DND-41 (cell line): ENCODE measurements at regions not wholly inside any gene's neighbourhood (a gene's known extent, or its start where the extent isn't known, plus 50 kb on each side); places are given as distances from the start of the nearest gene placed in this dataset.

Source experiments
- ATAC-seq: fragments of 200-7000 bp; cut with Tn5 transposase; 3 replicates; pipeline ENCODE4 v1.9.1; 2021; ENCODE audit warnings: low read depth; ENCODE audit not compliant: insufficient read depth
- DNase-seq: peaks from one replicate; pipeline ENCODE4 v3.0.0-alpha.2; 2020
- H2AFZ ChIP-seq: 2 replicates; pipeline ENCODE4 v1.6.0; 2012; ENCODE audit warnings: low read depth, low read length
- H3K27ac ChIP-seq: 2 replicates; pipeline ENCODE4 v1.5.1; 2012; ENCODE audit warnings: low read length, inconsistent platforms
- H3K27me3 ChIP-seq: fragments of 200-600 bp; sonication (generic); 2 replicates; pipeline ENCODE4 v1.6.0; 2012; ENCODE audit warnings: low read length, mild to moderate bottlenecking, inconsistent platforms; ENCODE audit not compliant: insufficient read depth, poor library complexity
- H3K36me3 ChIP-seq: 2 replicates; pipeline ENCODE4 v1.5.1; 2012; ENCODE audit warnings: low read length, inconsistent platforms; ENCODE audit not compliant: insufficient read depth
- H3K4me1 ChIP-seq: 2 replicates; pipeline ENCODE4 v1.5.1; 2012; ENCODE audit warnings: mild to moderate bottlenecking, low read length; ENCODE audit not compliant: insufficient read depth
- H3K4me2 ChIP-seq: 2 replicates; pipeline ENCODE4 v1.6.0; 2012; ENCODE audit warnings: mild to moderate bottlenecking, moderate library complexity, low read length, inconsistent platforms; ENCODE audit not compliant: insufficient read depth
- H3K4me3 ChIP-seq, 2 experiments: fragments of 200-600 bp in 1 of 2; shearing (Covaris generic) in 1 of 2; 2 replicates each; pipeline ENCODE4 v1.5.1; 2012 to 2016; ENCODE audit warnings: inconsistent platforms in 2 of 2, low read length in 2 of 2, mild to moderate bottlenecking in 2 of 2, low read depth in 1 of 2, moderate library complexity in 1 of 2
- H3K79me2 ChIP-seq: 2 replicates; pipeline ENCODE4 v1.6.0; 2012; ENCODE audit warnings: low read length, inconsistent platforms; ENCODE audit not compliant: insufficient read depth
- H3K9ac ChIP-seq: 2 replicates; pipeline ENCODE4 v1.6.0; 2012; ENCODE audit warnings: low read depth, mild to moderate bottlenecking, inconsistent platforms, low read length, moderate library complexity
- H3K9me3 ChIP-seq: 2 replicates; pipeline ENCODE4 v1.5.1; 2012; ENCODE audit warnings: low read length, moderate library complexity, mild to moderate bottlenecking, inconsistent platforms; ENCODE audit not compliant: insufficient read depth, severe bottlenecking
- H4K20me1 ChIP-seq: 2 replicates; pipeline ENCODE4 v1.6.0; 2012; ENCODE audit warnings: low read length; ENCODE audit not compliant: insufficient read depth
- EZH2 ChIP-seq: IDR thresholded peaks from 3 replicates; pipeline ENCODE4 v1.6.1; 2012; ENCODE audit warnings: borderline replicate concordance, low read depth, mild to moderate bottlenecking, moderate library complexity, low read length, inconsistent platforms; ENCODE audit not compliant: severe bottlenecking
- TF ChIP-seq, protein P1 (sequence below): IDR thresholded peaks from 2 replicates; pipeline ENCODE4 v1.5.1; 2012; ENCODE audit warnings: borderline replicate concordance, low read length, moderate library complexity, mild to moderate bottlenecking; ENCODE audit not compliant: poor library complexity, severe bottlenecking; ENCODE audit errors: extremely low read depth

DNA sequence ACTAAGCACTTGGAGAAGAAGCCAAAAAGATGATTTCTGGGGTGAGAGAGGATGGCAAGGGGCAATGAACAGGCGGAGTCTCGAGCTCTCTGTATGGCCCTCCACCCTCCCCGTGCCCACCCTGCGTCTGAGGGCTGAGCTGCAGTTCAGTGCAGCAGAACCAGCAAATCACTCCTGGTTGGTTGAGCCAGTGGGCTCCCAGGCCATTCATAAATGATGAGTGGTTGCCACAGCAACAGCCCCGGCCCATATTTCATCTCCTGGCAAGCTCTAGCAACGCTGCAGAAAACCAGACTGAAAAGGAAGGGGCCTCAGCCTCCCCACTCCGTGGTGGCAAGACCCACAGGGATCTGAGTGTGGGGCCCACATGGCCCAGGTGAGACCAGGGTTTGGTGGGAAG, 93.8 kb upstream of the PPP1R26 start:
- H3K27ac ChIP-seq, result no peak overlapping the region
- no peaks in the 10 kb centered on the region for H3K79me2 ChIP-seq
- no peaks in the 10 kb centered on the region for H3K36me3 ChIP-seq
- no peak overlapping the region for H2AFZ ChIP-seq
- no peaks in the 10 kb centered on the region for H3K9me3 ChIP-seq
- H3K9ac ChIP-seq, result no peak overlapping the region
- no peaks in the 10 kb centered on the region for H3K27me3 ChIP-seq
- TF ChIP-seq, protein P1, sequence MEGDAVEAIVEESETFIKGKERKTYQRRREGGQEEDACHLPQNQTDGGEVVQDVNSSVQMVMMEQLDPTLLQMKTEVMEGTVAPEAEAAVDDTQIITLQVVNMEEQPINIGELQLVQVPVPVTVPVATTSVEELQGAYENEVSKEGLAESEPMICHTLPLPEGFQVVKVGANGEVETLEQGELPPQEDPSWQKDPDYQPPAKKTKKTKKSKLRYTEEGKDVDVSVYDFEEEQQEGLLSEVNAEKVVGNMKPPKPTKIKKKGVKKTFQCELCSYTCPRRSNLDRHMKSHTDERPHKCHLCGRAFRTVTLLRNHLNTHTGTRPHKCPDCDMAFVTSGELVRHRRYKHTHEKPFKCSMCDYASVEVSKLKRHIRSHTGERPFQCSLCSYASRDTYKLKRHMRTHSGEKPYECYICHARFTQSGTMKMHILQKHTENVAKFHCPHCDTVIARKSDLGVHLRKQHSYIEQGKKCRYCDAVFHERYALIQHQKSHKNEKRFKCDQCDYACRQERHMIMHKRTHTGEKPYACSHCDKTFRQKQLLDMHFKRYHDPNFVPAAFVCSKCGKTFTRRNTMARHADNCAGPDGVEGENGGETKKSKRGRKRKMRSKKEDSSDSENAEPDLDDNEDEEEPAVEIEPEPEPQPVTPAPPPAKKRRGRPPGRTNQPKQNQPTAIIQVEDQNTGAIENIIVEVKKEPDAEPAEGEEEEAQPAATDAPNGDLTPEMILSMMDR, result no peak
- TF ChIP-seq EZH2, result no peak
- ATAC-seq (no peak), DNase-seq (no peak)
- no peak overlapping the region for H3K4me2 ChIP-seq
- H3K4me1 ChIP-seq, result no peaks in the 10 kb centered on the region
- no peaks in the 10 kb centered on the region for H4K20me1 ChIP-seq
- H3K4me3 ChIP-seq, result no peak overlapping the region

DNA sequence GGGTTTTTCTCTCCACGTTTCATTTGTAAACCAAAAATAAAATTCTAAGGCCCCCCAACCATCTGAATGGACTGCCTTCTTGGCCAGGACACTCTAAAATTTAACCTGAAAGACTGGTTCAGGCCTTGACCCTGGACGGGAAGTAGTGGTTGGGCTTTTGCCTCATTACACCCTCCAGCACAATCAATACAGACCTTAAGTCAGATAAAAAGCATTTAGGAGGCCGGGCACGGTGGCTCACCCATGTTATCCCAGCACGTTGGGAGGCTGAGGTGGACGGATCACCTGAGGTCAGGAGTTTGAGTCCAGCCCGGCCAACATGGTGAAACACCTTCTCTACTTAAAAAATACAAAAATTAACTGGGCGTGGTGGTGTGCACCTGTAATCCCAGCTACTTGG, 91.6 kb upstream of the PPP1R26 start:
- TF ChIP-seq EZH2, result no peak
- TF ChIP-seq, protein P1, result no peak
- H3K79me2 ChIP-seq, result no peaks in the 10 kb centered on the region
- no peaks in the 10 kb centered on the region for H3K27me3 ChIP-seq

DNA sequence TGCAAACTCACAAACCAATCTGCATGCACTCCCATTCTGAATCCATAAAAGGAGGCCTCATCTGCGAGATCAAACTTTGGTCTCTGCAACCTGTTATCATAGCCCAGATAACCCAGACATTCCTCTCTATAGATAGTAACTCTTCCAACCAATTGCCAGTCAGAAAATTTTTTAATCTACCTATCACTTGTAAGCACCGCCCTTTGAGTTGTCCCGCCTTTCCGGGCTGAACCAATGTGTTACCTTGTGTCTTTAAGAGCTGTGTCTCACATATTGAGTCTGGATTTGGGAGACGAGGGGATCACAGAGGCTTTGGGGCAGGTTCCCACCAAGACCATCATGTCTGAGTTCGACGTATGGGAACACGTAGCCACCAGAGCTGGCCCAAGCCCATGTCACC, 91.1 kb upstream of the PPP1R26 start:
- ATAC-seq (no peak), DNase-seq (no peak)
- no peak overlapping the region for H3K4me2 ChIP-seq
- no peak overlapping the region for H2AFZ ChIP-seq
- H3K4me3 ChIP-seq, result no peak overlapping the region
- H3K36me3 ChIP-seq, result no peaks in the 10 kb centered on the region
- H3K79me2 ChIP-seq, result no peaks in the 10 kb centered on the region
- TF ChIP-seq, protein P1, result no peak
- no peak for TF ChIP-seq EZH2
- no peaks in the 10 kb centered on the region for H3K27me3 ChIP-seq
- H3K27ac ChIP-seq, result no peak overlapping the region
- no peaks in the 10 kb centered on the region for H4K20me1 ChIP-seq
- no peaks in the 10 kb centered on the region for H3K4me1 ChIP-seq
- no peak overlapping the region for H3K9ac ChIP-seq
- no peaks in the 10 kb centered on the region for H3K9me3 ChIP-seq

More for the DNA sequence above, 91.6 kb upstream of the PPP1R26 start:
- Histone ChIP-seq H3K4me1 (no peaks in the 10 kb centered on the region), H3K9ac (no peak overlapping the region), H3K4me3 (no peak overlapping the region), H2AFZ (no peak overlapping the region), H3K36me3 (no peaks in the 10 kb centered on the region), H3K9me3 (no peaks in the 10 kb centered on the region), H3K4me2 (no peak overlapping the region), H4K20me1 (no peaks in the 10 kb centered on the region), H3K27ac (no peak overlapping the region)
- no peak for ATAC-seq
- DNase-seq, result no peak

DNA sequence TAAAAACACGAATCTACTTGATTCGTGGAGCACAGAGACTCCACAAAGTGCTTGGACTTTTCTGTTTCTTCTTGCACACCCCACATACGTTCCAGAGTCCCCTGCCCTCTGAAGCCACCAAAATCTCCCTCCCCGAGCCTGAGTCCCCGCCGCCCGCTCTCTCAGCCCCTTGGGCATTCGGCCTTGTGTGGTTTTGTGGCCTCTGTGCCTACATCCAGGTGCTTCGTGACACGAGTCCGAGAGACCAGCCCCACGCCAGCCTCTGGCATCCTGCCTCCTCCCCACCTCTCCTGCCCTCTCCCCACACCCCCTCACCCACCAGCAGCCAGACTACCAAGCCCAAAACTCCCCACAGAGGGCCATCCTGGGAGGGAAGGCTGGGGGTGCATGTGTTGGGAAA, 87.8 kb upstream of the PPP1R26 start:
- TF ChIP-seq, protein P1, result no peak
- Histone ChIP-seq H3K9ac (no peak overlapping the region), H2AFZ (no peak overlapping the region), H3K4me1 (no peaks in the 10 kb centered on the region), H3K36me3 (no peaks in the 10 kb centered on the region), H3K4me2 (no peak overlapping the region), H3K27ac (no peak overlapping the region), H4K20me1 (no peaks in the 10 kb centered on the region), H3K9me3 (no peaks in the 10 kb centered on the region), H3K79me2 (no peaks in the 10 kb centered on the region), H3K27me3 (no peaks in the 10 kb centered on the region), H3K4me3 (no peak overlapping the region)
- no peak for DNase-seq
- ATAC-seq, result no peak
